ENCODE measurements at regions not wholly inside any gene's neighbourhood (a gene's known extent, or its start where the extent isn't known, plus 50 kb on each side); places are given as distances from the start of the nearest gene placed in this dataset.
"Not testable (repeated sequence)": the region's sequence is repeated elsewhere in the genome, so short reads cannot be mapped to it uniquely, and the experiment has no call there.

DNA sequence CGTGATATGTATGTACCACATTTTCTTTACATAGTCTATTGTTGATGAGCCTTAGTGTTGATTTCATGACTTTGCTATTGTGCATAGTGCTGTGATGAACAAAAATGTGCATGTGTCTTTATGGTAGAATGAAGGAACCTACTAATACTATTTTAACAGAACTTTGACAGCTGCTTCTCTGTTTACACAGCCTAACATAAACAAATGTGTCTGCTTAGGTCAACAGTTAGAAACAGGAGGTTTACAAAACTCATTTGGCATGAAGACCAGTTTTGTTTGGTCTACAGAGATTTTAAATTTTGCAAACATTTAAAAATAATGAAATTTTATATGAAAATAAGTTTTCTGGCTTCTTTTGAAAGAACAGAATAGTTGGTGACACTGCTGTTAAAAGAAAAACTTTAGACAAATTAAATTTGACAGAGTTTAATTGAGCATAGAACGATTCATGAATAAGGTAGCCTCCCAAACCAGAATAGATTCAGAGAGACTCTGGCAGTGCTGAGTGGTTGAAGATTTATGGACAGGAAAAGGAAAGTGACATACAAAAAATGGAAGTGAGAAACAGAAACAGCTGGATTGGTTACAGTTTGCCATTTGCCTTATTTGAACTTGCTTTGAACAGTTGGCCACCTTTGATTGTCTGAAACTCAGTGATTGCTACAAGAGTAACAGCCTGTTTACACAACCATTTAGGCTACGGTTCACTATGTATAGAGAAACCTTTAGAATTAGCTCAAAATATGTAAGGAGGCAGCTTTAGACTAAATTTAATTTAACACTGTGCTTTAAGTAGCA, 715.8 kb upstream of the HS3ST5 start:
- DNase-seq (ENCODE audit: low spot score): no peak

DNA sequence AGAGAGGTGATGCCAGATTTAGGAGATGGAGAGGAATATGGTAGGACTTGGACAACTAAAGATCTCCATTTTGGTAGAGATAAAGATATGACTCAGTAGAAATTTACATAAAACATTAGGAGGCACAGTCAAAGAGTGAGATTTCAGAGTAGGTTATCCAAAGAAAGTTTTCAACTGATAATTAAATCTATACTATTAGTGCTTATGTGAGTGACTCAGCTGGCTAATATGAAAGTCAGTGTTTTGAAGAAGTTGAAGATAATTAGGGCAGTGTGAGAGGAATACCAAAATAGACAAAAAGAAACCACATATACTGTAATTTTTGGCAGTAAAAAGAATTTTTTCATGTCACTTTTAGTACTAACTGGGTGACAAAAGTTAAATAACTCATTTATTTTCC, 712.8 kb upstream of the HS3ST5 start:
- DNase-seq (ENCODE audit: low spot score): no peak

- not testable (repeated sequence) for DNase-seq (ENCODE audit: low spot score)
These were observed 711.4 kb upstream of the HS3ST5 start for GRCh38 chr6:115054242-115054641.

- no peak for DNase-seq (ENCODE audit: low spot score)
These were observed 710.5 kb upstream of the HS3ST5 start for GRCh38 chr6:115053169-115053860.

- DNase-seq (ENCODE audit: low spot score): no peak
These were observed 673.8 kb upstream of the HS3ST5 start for GRCh38 chr6:115016593-115016992.

DNA sequence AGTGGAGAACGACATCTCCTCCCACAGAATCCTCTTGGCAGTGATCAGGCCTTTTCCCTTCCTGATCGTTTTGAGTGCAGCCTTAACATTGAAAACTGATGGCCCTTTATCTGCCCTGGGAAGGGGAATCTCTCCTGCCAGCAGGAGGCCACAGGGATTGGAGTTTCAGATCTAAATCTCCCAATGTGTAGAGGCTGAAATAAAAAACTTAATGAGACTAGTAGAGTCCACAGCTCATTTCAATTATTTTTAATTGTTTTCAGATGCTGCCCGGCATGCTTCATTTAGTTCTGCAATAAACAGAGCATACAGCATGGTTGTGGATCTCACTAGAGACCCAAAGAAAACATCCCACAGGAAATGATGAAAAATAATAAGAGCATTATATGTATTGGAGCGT, 662.2 kb upstream of the HS3ST5 start:
- no peak for DNase-seq (ENCODE audit: low spot score)

- DNase-seq (ENCODE audit: low spot score): no peak
These were observed 661.4 kb upstream of the HS3ST5 start for GRCh38 chr6:115004204-115004603.

DNA sequence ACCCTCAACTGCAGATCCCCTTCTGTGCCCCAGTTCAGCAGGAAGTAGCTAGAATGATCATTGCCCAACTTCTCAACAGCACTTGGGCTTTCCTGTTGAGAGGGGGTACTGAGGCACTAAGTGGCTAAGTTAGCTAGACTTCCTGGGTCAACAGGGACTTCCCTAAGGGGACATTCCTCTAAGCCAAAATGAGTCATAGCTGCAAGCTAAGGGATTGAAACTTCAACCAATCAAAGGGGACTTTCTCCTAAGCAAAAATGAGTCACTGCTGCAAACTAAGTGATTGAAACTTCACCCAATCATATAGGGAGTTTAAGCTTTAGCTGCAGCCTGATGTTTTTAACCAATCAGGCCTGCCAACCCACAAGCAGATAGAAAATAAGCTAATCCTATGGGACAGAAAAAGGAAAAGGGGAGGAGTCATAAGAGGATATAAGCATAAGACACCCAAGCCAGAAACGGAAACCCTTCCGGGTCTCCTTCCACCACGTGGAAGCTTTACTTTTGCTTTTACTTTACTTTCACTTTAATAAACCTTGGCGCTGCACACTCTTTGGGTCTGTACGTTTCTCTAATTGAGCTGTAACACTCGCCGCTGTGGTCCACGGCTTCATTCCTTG, 659.0 kb upstream of the HS3ST5 start:
- DNase-seq (ENCODE audit: low spot score): no peak

DNA sequence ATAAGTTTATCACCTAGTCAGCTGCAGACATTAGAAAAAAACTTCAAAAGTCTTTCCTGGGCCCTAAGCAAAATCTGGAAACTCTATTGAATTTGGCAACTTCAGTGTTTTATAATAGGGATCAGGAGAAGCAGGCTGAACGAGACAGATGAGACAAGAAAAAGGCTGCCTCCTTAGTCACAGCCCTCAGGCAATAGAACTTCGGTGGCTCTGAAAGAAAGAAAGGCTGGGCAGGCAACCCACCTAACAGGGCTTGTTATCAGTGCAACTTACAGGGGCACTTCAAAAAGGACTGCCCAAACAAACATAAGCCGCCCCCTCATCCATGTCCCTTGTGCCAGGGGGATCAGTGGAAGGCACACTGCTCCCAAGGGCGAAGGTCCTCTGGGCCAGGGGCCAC, 657.9 kb upstream of the HS3ST5 start:
- no peak for DNase-seq (ENCODE audit: low spot score)

GRCh38 chr6:114998492-114998891, 655.7 kb upstream of the HS3ST5 start:
- no peak for DNase-seq (ENCODE audit: low spot score)

- DNase-seq (ENCODE audit: low spot score): no peak
These were observed 655.0 kb upstream of the HS3ST5 start for GRCh38 chr6:114997813-114998292.

- DNase-seq (ENCODE audit: low spot score): no peak
These were observed 652.7 kb upstream of the HS3ST5 start for GRCh38 chr6:114995526-114995925.

GRCh38 chr6:114989279-114989964, 646.6 kb upstream of the HS3ST5 start:
- no peak for DNase-seq (ENCODE audit: low spot score)

- no peak for DNase-seq (ENCODE audit: low spot score)
These were observed 644.5 kb upstream of the HS3ST5 start for GRCh38 chr6:114987281-114987680.

DNA sequence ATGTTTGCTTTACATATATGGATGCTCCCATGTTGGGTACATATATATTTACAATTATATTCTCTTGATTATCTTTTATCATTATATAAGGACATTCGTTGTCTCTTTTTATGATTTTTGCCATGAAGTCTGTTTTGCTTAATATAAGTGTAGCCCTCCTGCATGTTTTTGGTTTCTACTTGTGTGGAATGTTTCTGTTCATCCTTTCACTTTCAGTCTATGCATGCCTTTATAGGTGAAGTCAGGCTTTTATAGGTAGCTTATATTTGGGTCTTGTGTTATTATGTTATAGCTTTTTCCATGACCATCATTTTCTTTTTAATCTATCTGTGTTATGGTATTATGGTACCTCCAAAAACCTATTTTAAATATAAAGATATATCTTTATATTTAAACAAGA, 612.5 kb upstream of the HS3ST5 start:
- no peak for DNase-seq (ENCODE audit: low spot score)

DNA sequence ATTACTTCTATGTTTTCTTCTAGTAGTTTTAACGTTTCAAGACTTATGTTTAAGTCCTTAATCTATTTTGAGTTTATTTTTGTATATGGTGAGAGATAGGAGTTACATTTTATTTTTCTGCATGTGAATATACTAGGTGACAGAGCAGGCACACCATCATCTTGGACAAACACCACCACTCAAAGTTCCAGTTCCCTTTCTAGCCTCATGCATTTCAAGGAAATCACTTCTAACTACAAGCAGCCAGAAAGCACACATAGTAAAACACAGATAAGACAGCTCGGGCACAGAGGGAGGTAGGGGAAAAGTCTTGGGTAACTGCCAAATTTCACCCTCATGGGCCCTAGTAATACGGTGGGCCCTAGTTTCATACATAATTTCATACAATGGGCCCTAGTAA, 609.4 kb upstream of the HS3ST5 start:
- DNase-seq (ENCODE audit: low spot score): no peak

GRCh38 chr6:114945392-114945791, 602.6 kb upstream of the HS3ST5 start:
- no peak for DNase-seq (ENCODE audit: low spot score)

GRCh38 chr6:114941078-114941477, 598.3 kb upstream of the HS3ST5 start:
- no peak for DNase-seq (ENCODE audit: low spot score)

- no peak for DNase-seq (ENCODE audit: low spot score)
These were observed 597.4 kb upstream of the HS3ST5 start for GRCh38 chr6:114940181-114940580.

- no peak for DNase-seq (ENCODE audit: low spot score)
These were observed 596.8 kb upstream of the HS3ST5 start for GRCh38 chr6:114939630-114940029.

- DNase-seq (ENCODE audit: low spot score): no peak
These were observed 593.3 kb upstream of the HS3ST5 start for GRCh38 chr6:114936080-114936479.

DNA sequence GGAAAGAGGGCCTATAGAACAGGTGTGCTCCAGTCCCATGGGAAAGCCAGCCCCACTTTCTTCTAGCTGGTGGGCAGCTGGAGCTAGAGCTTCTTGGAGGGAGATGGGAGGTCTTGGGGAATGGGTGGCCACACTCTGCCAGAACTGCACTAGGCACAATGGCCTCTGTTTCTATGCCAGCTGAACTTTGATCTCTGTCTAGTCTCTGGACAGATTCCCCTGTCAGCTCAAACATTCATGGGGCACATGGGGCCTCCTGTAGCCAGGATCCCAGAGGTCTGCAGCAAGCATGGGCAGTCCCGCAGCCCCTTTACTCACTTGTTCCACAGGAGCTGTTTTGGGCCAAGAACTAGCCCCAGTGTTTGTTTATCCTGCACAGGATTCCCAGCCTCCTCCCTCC, 591.3 kb upstream of the HS3ST5 start:
- no peak for DNase-seq (ENCODE audit: low spot score)

Measured in COLO829 (cell line).